OCI-LY3 (cell line): ENCODE measurements at regions not wholly inside any gene's neighbourhood (a gene's known extent, or its start where the extent isn't known, plus 50 kb on each side); places are given as distances from the start of the nearest gene placed in this dataset.

Source experiments
- EZH2phosphoT487 ChIP-seq: fragments of 200-600 bp; shearing (Covaris generic); IDR thresholded peaks from 2 replicates; pipeline ENCODE4 v1.6.1; 2018; ENCODE audit warnings: antibody characterized with exemption, mixed run types, low read depth
- TF ChIP-seq, protein P1 (sequence below): fragments of 200-600, 300-600 bp; sonication (generic); IDR thresholded peaks from 2 replicates; pipeline ENCODE4 v1.5.1; 2014; ENCODE audit warnings: antibody characterized with exemption, low read length, low read depth

DNA sequence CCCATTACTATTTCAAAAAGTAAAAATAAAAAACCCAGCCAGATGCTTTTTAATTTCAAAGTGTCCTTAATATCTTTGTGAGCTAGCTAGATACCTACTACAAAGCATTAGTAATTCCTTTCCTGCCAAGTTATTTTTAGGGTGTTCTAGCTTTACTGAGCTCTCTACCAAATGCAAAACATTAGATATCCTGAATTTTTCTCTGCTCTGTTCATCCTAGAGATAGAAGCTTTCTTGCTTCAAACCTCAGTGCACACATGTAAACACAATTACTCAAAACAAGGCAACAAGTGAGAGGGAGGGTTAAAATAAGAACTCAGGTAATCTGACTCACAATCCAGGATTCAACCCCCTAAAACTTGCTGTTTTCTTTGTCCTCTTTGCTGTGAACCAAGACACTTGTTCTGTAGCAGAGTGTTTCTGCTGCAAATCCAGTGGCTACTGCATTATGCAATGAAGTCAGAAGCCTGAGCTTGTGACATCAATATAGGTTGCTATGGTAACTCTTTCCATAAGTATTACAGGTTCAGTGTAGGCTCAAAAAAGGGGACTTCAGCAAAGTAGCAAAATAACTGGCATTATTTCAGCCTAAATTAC is 72.6 kb upstream of the STXBP5 start:
- TF ChIP-seq, protein P1, sequence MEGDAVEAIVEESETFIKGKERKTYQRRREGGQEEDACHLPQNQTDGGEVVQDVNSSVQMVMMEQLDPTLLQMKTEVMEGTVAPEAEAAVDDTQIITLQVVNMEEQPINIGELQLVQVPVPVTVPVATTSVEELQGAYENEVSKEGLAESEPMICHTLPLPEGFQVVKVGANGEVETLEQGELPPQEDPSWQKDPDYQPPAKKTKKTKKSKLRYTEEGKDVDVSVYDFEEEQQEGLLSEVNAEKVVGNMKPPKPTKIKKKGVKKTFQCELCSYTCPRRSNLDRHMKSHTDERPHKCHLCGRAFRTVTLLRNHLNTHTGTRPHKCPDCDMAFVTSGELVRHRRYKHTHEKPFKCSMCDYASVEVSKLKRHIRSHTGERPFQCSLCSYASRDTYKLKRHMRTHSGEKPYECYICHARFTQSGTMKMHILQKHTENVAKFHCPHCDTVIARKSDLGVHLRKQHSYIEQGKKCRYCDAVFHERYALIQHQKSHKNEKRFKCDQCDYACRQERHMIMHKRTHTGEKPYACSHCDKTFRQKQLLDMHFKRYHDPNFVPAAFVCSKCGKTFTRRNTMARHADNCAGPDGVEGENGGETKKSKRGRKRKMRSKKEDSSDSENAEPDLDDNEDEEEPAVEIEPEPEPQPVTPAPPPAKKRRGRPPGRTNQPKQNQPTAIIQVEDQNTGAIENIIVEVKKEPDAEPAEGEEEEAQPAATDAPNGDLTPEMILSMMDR, result no peak
- TF ChIP-seq EZH2phosphoT487, result no peak
